PC-9 (cell line): ENCODE measurements at regions not wholly inside any gene's neighbourhood (a gene's known extent, or its start where the extent isn't known, plus 50 kb on each side); places are given as distances from the start of the nearest gene placed in this dataset.

Source experiments
- EZH2 ChIP-seq: fragments of 200-600 bp; sonication (generic); IDR thresholded peaks from 2 replicates; pipeline ENCODE4 v1.8.0; 2017; ENCODE audit warnings: antibody characterized with exemption, low read depth
- TF ChIP-seq, protein P1 (sequence below): fragments of 200-600 bp; sonication (generic); conservative IDR thresholded peaks from 2 replicates; pipeline ENCODE4 v1.6.1; 2017; ENCODE audit warnings: mixed run types, antibody characterized with exemption, mild to moderate bottlenecking, moderate library complexity

DNA sequence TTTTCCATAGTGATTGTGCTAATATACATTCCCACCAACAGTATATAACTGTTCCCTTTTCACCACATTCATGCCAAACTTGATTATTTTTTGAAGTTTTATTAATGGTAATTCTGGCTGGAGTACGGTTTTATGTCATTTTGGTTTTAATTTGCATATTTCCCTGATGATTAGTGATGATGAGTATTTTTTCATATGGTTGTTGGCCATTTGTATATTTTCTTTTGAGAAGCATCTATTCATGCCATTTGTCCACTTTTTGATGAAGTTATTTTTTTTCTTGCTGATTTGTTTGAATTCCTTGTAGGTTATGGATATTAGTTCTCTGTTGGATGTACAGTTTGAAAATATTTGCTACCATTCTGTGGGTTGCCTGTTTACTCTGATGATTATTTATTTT is 484.4 kb upstream of the SPRY2 start:
- TF ChIP-seq, protein P1, sequence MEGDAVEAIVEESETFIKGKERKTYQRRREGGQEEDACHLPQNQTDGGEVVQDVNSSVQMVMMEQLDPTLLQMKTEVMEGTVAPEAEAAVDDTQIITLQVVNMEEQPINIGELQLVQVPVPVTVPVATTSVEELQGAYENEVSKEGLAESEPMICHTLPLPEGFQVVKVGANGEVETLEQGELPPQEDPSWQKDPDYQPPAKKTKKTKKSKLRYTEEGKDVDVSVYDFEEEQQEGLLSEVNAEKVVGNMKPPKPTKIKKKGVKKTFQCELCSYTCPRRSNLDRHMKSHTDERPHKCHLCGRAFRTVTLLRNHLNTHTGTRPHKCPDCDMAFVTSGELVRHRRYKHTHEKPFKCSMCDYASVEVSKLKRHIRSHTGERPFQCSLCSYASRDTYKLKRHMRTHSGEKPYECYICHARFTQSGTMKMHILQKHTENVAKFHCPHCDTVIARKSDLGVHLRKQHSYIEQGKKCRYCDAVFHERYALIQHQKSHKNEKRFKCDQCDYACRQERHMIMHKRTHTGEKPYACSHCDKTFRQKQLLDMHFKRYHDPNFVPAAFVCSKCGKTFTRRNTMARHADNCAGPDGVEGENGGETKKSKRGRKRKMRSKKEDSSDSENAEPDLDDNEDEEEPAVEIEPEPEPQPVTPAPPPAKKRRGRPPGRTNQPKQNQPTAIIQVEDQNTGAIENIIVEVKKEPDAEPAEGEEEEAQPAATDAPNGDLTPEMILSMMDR: no peak
- no peak for TF ChIP-seq EZH2
